GM12875 (cell line): ENCODE measurements at regions not wholly inside any gene's neighbourhood (a gene's known extent, or its start where the extent isn't known, plus 50 kb on each side); places are given as distances from the start of the nearest gene placed in this dataset.
"Not testable (repeated sequence)": the region's sequence is repeated elsewhere in the genome, so short reads cannot be mapped to it uniquely, and the experiment has no call there.

Experiments
- H3K4me3 ChIP-seq: one replicate; pipeline ENCODE4 v1.5.1; 2011; ENCODE audit warnings: low read depth, low read length, control low read depth
- CTCF ChIP-seq: IDR thresholded peaks from 2 replicates; pipeline ENCODE4 v1.5.1; 2011; ENCODE audit warnings: low read depth, mild to moderate bottlenecking, control low read depth, inconsistent platforms, low read length, moderate library complexity, borderline replicate concordance; ENCODE audit not compliant: insufficient read depth

- no peak overlapping the region for H3K4me3 ChIP-seq
- TF ChIP-seq CTCF = no peak
These were observed 668.1 kb downstream of the RFPL4B start for GRCh38 chr6:113015249-113015648.

- TF ChIP-seq CTCF = no peak
- H3K4me3 ChIP-seq = no peak overlapping the region
These were observed 670.2 kb downstream of the RFPL4B start for GRCh38 chr6:113017353-113017752.

- TF ChIP-seq CTCF = no peak
- no peak overlapping the region for H3K4me3 ChIP-seq
These were observed 671.4 kb downstream of the RFPL4B start for GRCh38 chr6:113018351-113019151.

- no peak overlapping the region for H3K4me3 ChIP-seq
- TF ChIP-seq CTCF = no peak
These were observed 672.0 kb downstream of the RFPL4B start for GRCh38 chr6:113019176-113019575.

- TF ChIP-seq CTCF = no peak
- H3K4me3 ChIP-seq = no peak overlapping the region
These were observed 680.6 kb downstream of the RFPL4B start for GRCh38 chr6:113027780-113028179.

GRCh38 chr6:113029161-113029560, 682.0 kb downstream of the RFPL4B start:
- H3K4me3 ChIP-seq = not testable (repeated sequence)

- TF ChIP-seq CTCF = no peak
- no peak overlapping the region for H3K4me3 ChIP-seq
These were observed 684.6 kb downstream of the RFPL4B start for GRCh38 chr6:113031591-113032238.
